Breast epithelium (tissue), 4 donors: ENCODE measurements at regions not wholly inside any gene's neighbourhood (a gene's known extent, or its start where the extent isn't known, plus 50 kb on each side); places are given as distances from the start of the nearest gene placed in this dataset.

Experiments used
- DNase-seq, 2 donors: peaks; one replicate each; pipeline ENCODE4 v3.0.0-alpha.2; 2019; ENCODE audit warnings: low spot score in 2 of 2
- H3K27ac ChIP-seq, 2 donors: fragments of 200-600 bp; sonication (generic) in 1 of 2; one replicate each; pipeline ENCODE4 v1.5.1; 2016 to 2019; ENCODE audit warnings: mild to moderate bottlenecking in 1 of 2
- H3K27me3 ChIP-seq, 2 donors: fragments of 200-600 bp; sonication (generic) in 1 of 2; one replicate each; pipeline versions ENCODE4 v1.5.1 to v1.6.0; 2017 to 2019; ENCODE audit warnings: control low read depth in 1 of 2, mild to moderate bottlenecking in 1 of 2
- H3K36me3 ChIP-seq: fragments of 200-600 bp; one replicate; pipeline ENCODE4 v1.5.1; 2019
- H3K4me1 ChIP-seq, 2 donors: fragments of 200-600 bp; sonication (generic); one replicate each; pipeline ENCODE4 v1.5.1; 2016 to 2019; ENCODE audit warnings: control low read depth in 1 of 2
- H3K4me3 ChIP-seq, 3 donors: fragments of 200-600 bp; sonication (generic); 1 replicate in 2 of 3; 2 replicates in 1 of 3; pipeline ENCODE4 v1.5.1; 2016 to 2019; ENCODE audit warnings: mild to moderate bottlenecking in 3 of 3, moderate library complexity in 2 of 3
- H3K9me3 ChIP-seq, 2 donors: fragments of 200-600 bp; sonication (generic) in 1 of 2; one replicate each; pipeline ENCODE4 v1.5.1; 2016 to 2019; ENCODE audit warnings: control low read depth in 1 of 2
- POLR2A ChIP-seq: fragments of 450-650 bp; IDR thresholded peaks from one replicate; pipeline ENCODE4 v1.6.1; 2016; ENCODE audit warnings: antibody characterized with exemption, mild to moderate bottlenecking, moderate library complexity
- POLR2AphosphoS5 ChIP-seq, 3 donors: sonication (generic); formaldehyde crosslinking; IDR thresholded peaks; one replicate each; pipeline ENCODE4 v1.6.1; 2017; ENCODE audit warnings: antibody characterized with exemption in 3 of 3
- intact Hi-C: fragments of 100-400 bp; cut with DNase I; formaldehyde crosslinking; loops from one replicate; pipeline ENCODE4 v1.15.1; 2023; ENCODE audit warnings: low total_unique reads
- TF ChIP-seq, protein P1 (sequence below), 3 donors: fragments of 450-650 bp; IDR thresholded peaks; one replicate each; pipeline ENCODE4 v1.5.1; 2016 to 2017; ENCODE audit warnings: antibody characterized with exemption in 3 of 3, mild to moderate bottlenecking in 3 of 3, moderate library complexity in 3 of 3

DNA sequence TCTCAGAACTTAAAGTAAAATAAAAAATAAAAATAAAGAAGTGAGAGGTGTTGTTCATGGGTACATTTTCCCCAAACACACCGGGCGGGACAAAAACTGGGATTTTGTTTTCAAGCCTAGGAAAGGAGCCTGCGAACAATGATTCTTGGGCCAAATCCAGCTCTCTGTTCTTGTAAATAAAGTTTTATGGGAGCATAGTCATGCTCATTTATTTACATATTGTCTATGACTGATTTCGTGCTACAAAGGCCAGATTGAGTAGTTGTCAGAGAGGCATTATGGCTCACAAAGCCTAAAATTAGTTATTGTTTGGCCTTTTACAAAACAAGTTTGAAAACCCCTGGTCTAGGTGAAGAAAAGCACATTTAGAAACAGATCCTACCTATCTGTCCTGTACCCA is 821.0 kb upstream of the GRAMD2B start:
- intact Hi-C loops = no loop called here

DNA sequence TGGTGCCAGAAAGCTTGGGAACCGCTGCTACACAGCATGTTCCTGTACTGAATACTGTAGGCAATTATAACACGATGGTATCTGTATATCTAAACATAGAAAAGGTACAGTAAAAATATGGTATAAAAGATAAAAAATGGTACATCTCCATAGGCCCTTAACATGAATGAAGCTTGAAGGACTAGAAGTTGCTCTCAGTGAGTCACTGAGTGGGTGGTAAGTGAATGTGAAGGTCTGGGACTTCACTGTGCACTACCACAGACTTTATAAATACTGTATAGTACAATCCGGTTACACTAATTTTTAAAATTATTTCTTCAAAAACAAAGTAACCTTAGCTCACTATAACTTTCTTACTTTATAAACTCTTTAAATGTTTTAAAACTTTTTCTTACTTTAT is 819.9 kb upstream of the GRAMD2B start:
- intact Hi-C loops = no loop called here
- no peaks in the 10 kb centered on the region for H3K4me1 ChIP-seq
- H3K27me3 ChIP-seq = no peaks in the 10 kb centered on the region
- H3K36me3 ChIP-seq = no peaks in the 10 kb centered on the region
- DNase-seq = no peak
- H3K9me3 ChIP-seq = no peaks in the 10 kb centered on the region
- TF ChIP-seq POLR2A (no peak), POLR2AphosphoS5 (IDR thresholded peaks at IDR 0.05) (no peak)
- TF ChIP-seq, protein P1, sequence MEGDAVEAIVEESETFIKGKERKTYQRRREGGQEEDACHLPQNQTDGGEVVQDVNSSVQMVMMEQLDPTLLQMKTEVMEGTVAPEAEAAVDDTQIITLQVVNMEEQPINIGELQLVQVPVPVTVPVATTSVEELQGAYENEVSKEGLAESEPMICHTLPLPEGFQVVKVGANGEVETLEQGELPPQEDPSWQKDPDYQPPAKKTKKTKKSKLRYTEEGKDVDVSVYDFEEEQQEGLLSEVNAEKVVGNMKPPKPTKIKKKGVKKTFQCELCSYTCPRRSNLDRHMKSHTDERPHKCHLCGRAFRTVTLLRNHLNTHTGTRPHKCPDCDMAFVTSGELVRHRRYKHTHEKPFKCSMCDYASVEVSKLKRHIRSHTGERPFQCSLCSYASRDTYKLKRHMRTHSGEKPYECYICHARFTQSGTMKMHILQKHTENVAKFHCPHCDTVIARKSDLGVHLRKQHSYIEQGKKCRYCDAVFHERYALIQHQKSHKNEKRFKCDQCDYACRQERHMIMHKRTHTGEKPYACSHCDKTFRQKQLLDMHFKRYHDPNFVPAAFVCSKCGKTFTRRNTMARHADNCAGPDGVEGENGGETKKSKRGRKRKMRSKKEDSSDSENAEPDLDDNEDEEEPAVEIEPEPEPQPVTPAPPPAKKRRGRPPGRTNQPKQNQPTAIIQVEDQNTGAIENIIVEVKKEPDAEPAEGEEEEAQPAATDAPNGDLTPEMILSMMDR (IDR thresholded peaks at IDR 0.05) = no peak
- no peak overlapping the region for H3K4me3 ChIP-seq
- H3K27ac ChIP-seq = no peak overlapping the region

More for the DNA sequence above, 821.0 kb upstream of the GRAMD2B start:
- Histone ChIP-seq H3K9me3 (no peaks in the 10 kb centered on the region), H3K4me3 (no peak overlapping the region), H3K27me3 (no peaks in the 10 kb centered on the region), H3K36me3 (no peaks in the 10 kb centered on the region), H3K27ac (no peak overlapping the region), H3K4me1 (no peaks in the 10 kb centered on the region)
- DNase-seq = no peak
- TF ChIP-seq, protein P1 (IDR thresholded peaks at IDR 0.05) = no peak
- no peak for TF ChIP-seq POLR2A
- no peak for TF ChIP-seq POLR2AphosphoS5 (IDR thresholded peaks at IDR 0.05)

- no peak for TF ChIP-seq POLR2AphosphoS5 (IDR thresholded peaks at IDR 0.05)
- no peak for TF ChIP-seq POLR2A
- TF ChIP-seq, protein P1 (IDR thresholded peaks at IDR 0.05) = no peak
- no peaks in the 10 kb centered on the region for H3K36me3 ChIP-seq
- no peak overlapping the region for H3K4me3 ChIP-seq
- no peak for DNase-seq
- H3K27me3 ChIP-seq = no peaks in the 10 kb centered on the region
- no peak overlapping the region for H3K27ac ChIP-seq
- no peaks in the 10 kb centered on the region for H3K9me3 ChIP-seq
- intact Hi-C loops = no loop called here
- no peaks in the 10 kb centered on the region for H3K4me1 ChIP-seq
Observed at GRCh38 chr5:125604104-125604503, 819.1 kb upstream of the GRAMD2B start.

DNA sequence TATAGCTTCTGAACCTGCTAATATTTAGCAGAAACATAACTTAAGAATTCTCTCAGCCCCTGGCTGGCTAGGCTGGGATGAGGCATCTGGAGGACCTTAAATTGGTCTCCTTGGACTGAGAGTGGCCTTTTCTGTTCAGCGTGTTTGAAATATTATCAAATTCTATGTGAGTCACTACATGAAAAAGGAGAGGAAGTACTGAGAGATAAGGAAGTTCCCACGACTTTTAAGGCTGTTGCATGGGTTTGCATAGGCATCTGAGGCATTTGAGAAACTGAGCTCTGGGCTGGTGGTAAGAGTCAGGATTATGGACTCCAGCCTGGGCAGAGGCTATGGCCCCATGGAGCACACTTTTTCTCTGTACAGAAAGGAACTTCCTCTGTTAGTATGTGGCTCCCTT is 816.2 kb upstream of the GRAMD2B start:
- TF ChIP-seq POLR2A (no peak), POLR2AphosphoS5 (IDR thresholded peaks at IDR 0.05) (no peak)
- TF ChIP-seq, protein P1 (IDR thresholded peaks at IDR 0.05) = no peak

GRCh38 chr5:125609011-125609410 is 814.2 kb upstream of the GRAMD2B start:
- Histone ChIP-seq H3K27me3 (no peaks in the 10 kb centered on the region), H3K27ac (no peak overlapping the region), H3K4me1 (no peaks in the 10 kb centered on the region), H3K4me3 (no peak overlapping the region), H3K9me3 (no peaks in the 10 kb centered on the region), H3K36me3 (no peaks in the 10 kb centered on the region)
- intact Hi-C loops = no loop called here
- DNase-seq = no peak
- TF ChIP-seq, protein P1 (IDR thresholded peaks at IDR 0.05) = no peak
- no peak for TF ChIP-seq POLR2A
- TF ChIP-seq POLR2AphosphoS5 (IDR thresholded peaks at IDR 0.05) = no peak

More for the DNA sequence above, 816.2 kb upstream of the GRAMD2B start:
- intact Hi-C loops = no loop called here
- no peaks in the 10 kb centered on the region for H3K27me3 ChIP-seq
- no peak for DNase-seq
- no peak overlapping the region for H3K4me3 ChIP-seq
- no peak overlapping the region for H3K27ac ChIP-seq
- H3K4me1 ChIP-seq = no peaks in the 10 kb centered on the region
- no peaks in the 10 kb centered on the region for H3K9me3 ChIP-seq
- H3K36me3 ChIP-seq = no peaks in the 10 kb centered on the region
